ENCODE measurements at regions not wholly inside any gene's neighbourhood (a gene's known extent, or its start where the extent isn't known, plus 50 kb on each side); places are given as distances from the start of the nearest gene placed in this dataset.

- H4K91ac ChIP-seq (ENCODE audit: low read depth, low read length, poor library complexity), result no peak overlapping the region
- no peak overlapping the region for H3K4me2 ChIP-seq (ENCODE audit: insufficient read depth, low read length, poor library complexity, severe bottlenecking)
- no peaks in the 10 kb centered on the region for H3K79me1 ChIP-seq (ENCODE audit: low read depth, low read length)
- H3K9ac ChIP-seq (ENCODE audit: low read depth, low read length, poor library complexity), result no peak overlapping the region
- WGBS, 2 donors (ENCODE audit: extremely low coverage in 2 of 2, insufficient read length in 2 of 2, insufficient replicate concordance in 1 of 2), result no CpG with 5 or more reads among the region's 5 CpGs
- no peak overlapping the region for H4K8ac ChIP-seq (ENCODE audit: low read depth, low read length)
- no peak overlapping the region for H3K4ac ChIP-seq (ENCODE audit: low read length)
- H3K18ac ChIP-seq (ENCODE audit: low read length), result no peak overlapping the region
- peaks cover 0 to 2% of the 10 kb centered on the region in 2 donors for H3K4me1 ChIP-seq (ENCODE audit: control insufficient read depth in 2 of 2, insufficient read depth in 1 of 2, low read depth in 1 of 2, low read length in 2 of 2)
- H2BK120ac ChIP-seq (ENCODE audit: low read depth, low read length), result no peak overlapping the region
- no peak overlapping the region for H2AK5ac ChIP-seq (ENCODE audit: low read depth, low read length)
- DNase-seq (ENCODE audit: low spot score), result no peak
- H3K27ac ChIP-seq (replicated peaks; ENCODE audit: low read length), result no peak overlapping the region
- no peak overlapping the region for H3K23ac ChIP-seq (ENCODE audit: low read depth, low read length, poor library complexity)
- no peak overlapping the region for H2BK12ac ChIP-seq (ENCODE audit: low read length)
- no peak overlapping the region for H3K4me3 ChIP-seq (ENCODE audit: low read length in 2 of 2)
- H3K27me3 ChIP-seq (ENCODE audit: control insufficient read depth in 3 of 3, insufficient read depth in 3 of 3, low read depth in 1 of 3, low read length in 3 of 3), result no peaks in the 10 kb centered on the region
- H2AFZ ChIP-seq (ENCODE audit: low read length), result no peak overlapping the region
- H3K9me3 ChIP-seq (replicated peaks in 1 of 2; ENCODE audit: control insufficient read depth in 2 of 2, insufficient read depth in 1 of 2, low read depth in 1 of 2, low read length in 2 of 2), result no peaks in the 10 kb centered on the region
- no peak overlapping the region for H3K14ac ChIP-seq (ENCODE audit: low read length)
- H2BK5ac ChIP-seq (ENCODE audit: low read length), result no peak overlapping the region
- H2BK15ac ChIP-seq (ENCODE audit: low read length), result no peak overlapping the region
- H3K36me3 ChIP-seq (replicated peaks in 1 of 2; ENCODE audit: control insufficient read depth in 2 of 2, insufficient read depth in 2 of 2, low read length in 2 of 2), result peaks cover 0 to 2% of the 10 kb centered on the region in 2 donors
Measured at GRCh38 chr18:77554061-77554460, 304.4 kb downstream of the GALR1 start.

GRCh38 chr18:77557046-77557587, 307.5 kb downstream of the GALR1 start:
- no peak overlapping the region for H3K23ac ChIP-seq (ENCODE audit: low read depth, low read length, poor library complexity)
- no peaks in the 10 kb centered on the region for H3K9me3 ChIP-seq (replicated peaks in 1 of 2; ENCODE audit: control insufficient read depth in 2 of 2, insufficient read depth in 1 of 2, low read depth in 1 of 2, low read length in 2 of 2)
- no peak overlapping the region for H2AK5ac ChIP-seq (ENCODE audit: low read depth, low read length)
- no peak overlapping the region for H2BK15ac ChIP-seq (ENCODE audit: low read length)
- H3K4ac ChIP-seq (ENCODE audit: low read length), result no peak overlapping the region
- H2BK120ac ChIP-seq (ENCODE audit: low read depth, low read length), result no peak overlapping the region
- no peaks in the 10 kb centered on the region for H3K27me3 ChIP-seq (ENCODE audit: control insufficient read depth in 3 of 3, insufficient read depth in 3 of 3, low read depth in 1 of 3, low read length in 3 of 3)
- H2AFZ ChIP-seq (ENCODE audit: low read length), result no peak overlapping the region
- H2BK12ac ChIP-seq (ENCODE audit: low read length), result no peak overlapping the region
- DNase-seq (ENCODE audit: low spot score), result peak; percentile 54
- H3K27ac ChIP-seq (replicated peaks; ENCODE audit: low read length), result no peak overlapping the region
- no peak overlapping the region for H3K18ac ChIP-seq (ENCODE audit: low read length)
- no peak overlapping the region for H4K91ac ChIP-seq (ENCODE audit: low read depth, low read length, poor library complexity)
- peaks cover 0 to 2% of the 10 kb centered on the region in 2 donors for H3K4me1 ChIP-seq (ENCODE audit: control insufficient read depth in 2 of 2, insufficient read depth in 1 of 2, low read depth in 1 of 2, low read length in 2 of 2)
- H3K9ac ChIP-seq (ENCODE audit: low read depth, low read length, poor library complexity), result no peak overlapping the region
- H2BK5ac ChIP-seq (ENCODE audit: low read length), result no peak overlapping the region
- H3K36me3 ChIP-seq (replicated peaks in 1 of 2; ENCODE audit: control insufficient read depth in 2 of 2, insufficient read depth in 2 of 2, low read length in 2 of 2), result no peaks in the 10 kb centered on the region
- H4K8ac ChIP-seq (ENCODE audit: low read depth, low read length), result no peak overlapping the region
- no peak overlapping the region for H3K4me2 ChIP-seq (ENCODE audit: insufficient read depth, low read length, poor library complexity, severe bottlenecking)
- no CpG with 5 or more reads among the region's 7 CpGs for WGBS, 2 donors (ENCODE audit: extremely low coverage in 2 of 2, insufficient read length in 2 of 2, insufficient replicate concordance in 1 of 2)
- H3K79me1 ChIP-seq (ENCODE audit: low read depth, low read length), result no peaks in the 10 kb centered on the region
- no peak overlapping the region for H3K4me3 ChIP-seq (ENCODE audit: low read length in 2 of 2)
- no peak overlapping the region for H3K14ac ChIP-seq (ENCODE audit: low read length)

GRCh38 chr18:77559274-77559910, 309.7 kb downstream of the GALR1 start:
- no peaks in the 10 kb centered on the region for H3K79me1 ChIP-seq (ENCODE audit: low read depth, low read length)
- H2BK5ac ChIP-seq (ENCODE audit: low read length), result no peak overlapping the region
- H3K36me3 ChIP-seq (replicated peaks in 1 of 2; ENCODE audit: control insufficient read depth in 2 of 2, insufficient read depth in 2 of 2, low read length in 2 of 2), result no peaks in the 10 kb centered on the region
- H3K27ac ChIP-seq (replicated peaks; ENCODE audit: low read length), result no peak overlapping the region
- no peaks in the 10 kb centered on the region for H3K27me3 ChIP-seq (ENCODE audit: control insufficient read depth in 3 of 3, insufficient read depth in 3 of 3, low read depth in 1 of 3, low read length in 3 of 3)
- H3K18ac ChIP-seq (ENCODE audit: low read length), result no peak overlapping the region
- no peak overlapping the region for H2BK120ac ChIP-seq (ENCODE audit: low read depth, low read length)
- peaks cover 0 to 2% of the 10 kb centered on the region in 2 donors for H3K4me1 ChIP-seq (ENCODE audit: control insufficient read depth in 2 of 2, insufficient read depth in 1 of 2, low read depth in 1 of 2, low read length in 2 of 2)
- no peaks in the 10 kb centered on the region for H3K9me3 ChIP-seq (replicated peaks in 1 of 2; ENCODE audit: control insufficient read depth in 2 of 2, insufficient read depth in 1 of 2, low read depth in 1 of 2, low read length in 2 of 2)
- H2BK12ac ChIP-seq (ENCODE audit: low read length), result no peak overlapping the region
- no peak overlapping the region for H2AFZ ChIP-seq (ENCODE audit: low read length)
- no peak overlapping the region for H3K4me3 ChIP-seq (ENCODE audit: low read length in 2 of 2)
- no peak overlapping the region for H3K4ac ChIP-seq (ENCODE audit: low read length)
- no peak overlapping the region for H2AK5ac ChIP-seq (ENCODE audit: low read depth, low read length)
- no peak for DNase-seq (ENCODE audit: low spot score)
- H3K23ac ChIP-seq (ENCODE audit: low read depth, low read length, poor library complexity), result no peak overlapping the region
- H3K9ac ChIP-seq (ENCODE audit: low read depth, low read length, poor library complexity), result no peak overlapping the region
- H3K14ac ChIP-seq (ENCODE audit: low read length), result no peak overlapping the region
- no CpG with 5 or more reads among the region's 6 CpGs for WGBS, 2 donors (ENCODE audit: extremely low coverage in 2 of 2, insufficient read length in 2 of 2, insufficient replicate concordance in 1 of 2)
- no peak overlapping the region for H2BK15ac ChIP-seq (ENCODE audit: low read length)
- H4K8ac ChIP-seq (ENCODE audit: low read depth, low read length), result no peak overlapping the region
- H4K91ac ChIP-seq (ENCODE audit: low read depth, low read length, poor library complexity), result no peak overlapping the region
- H3K4me2 ChIP-seq (ENCODE audit: insufficient read depth, low read length, poor library complexity, severe bottlenecking), result no peak overlapping the region

DNA sequence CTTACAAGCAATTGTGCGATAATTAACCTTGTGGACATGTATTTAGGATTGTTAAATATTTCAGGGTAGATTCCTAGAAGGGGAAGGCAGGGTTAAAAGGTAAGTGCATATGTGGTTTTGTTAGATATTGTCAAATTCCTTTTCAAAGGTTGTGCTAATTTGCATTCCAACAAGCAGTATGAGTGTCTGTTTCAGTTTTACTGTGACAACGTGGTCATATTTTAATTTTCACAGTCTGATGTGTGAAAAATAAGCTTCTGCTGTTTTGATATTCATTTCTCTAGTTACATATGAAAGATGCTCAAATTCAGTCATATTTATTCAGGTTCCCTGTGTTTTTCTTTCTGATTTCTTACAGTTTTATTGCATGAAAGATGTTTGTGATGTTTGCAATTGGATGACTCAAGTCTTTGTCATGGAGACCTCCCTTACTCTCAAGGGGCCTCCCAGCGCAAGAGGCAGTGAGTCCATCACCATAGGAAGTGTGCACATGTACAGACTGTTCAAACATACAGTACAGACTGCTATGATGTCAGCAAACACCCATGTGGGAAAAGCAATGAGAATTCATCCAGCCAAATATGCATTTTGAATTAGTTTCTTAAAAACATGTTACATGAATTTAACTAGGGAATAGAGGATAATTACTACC, 310.8 kb downstream of the GALR1 start:
- no peak overlapping the region for H4K91ac ChIP-seq (ENCODE audit: low read depth, low read length, poor library complexity)
- no peak overlapping the region for H3K4me2 ChIP-seq (ENCODE audit: insufficient read depth, low read length, poor library complexity, severe bottlenecking)
- no peaks in the 10 kb centered on the region for H3K4me1 ChIP-seq (ENCODE audit: control insufficient read depth in 2 of 2, insufficient read depth in 1 of 2, low read depth in 1 of 2, low read length in 2 of 2)
- no peak overlapping the region for H2BK15ac ChIP-seq (ENCODE audit: low read length)
- no peak overlapping the region for H3K27ac ChIP-seq (replicated peaks; ENCODE audit: low read length)
- H2BK120ac ChIP-seq (ENCODE audit: low read depth, low read length), result no peak overlapping the region
- H2AK5ac ChIP-seq (ENCODE audit: low read depth, low read length), result no peak overlapping the region
- no peak overlapping the region for H3K4me3 ChIP-seq (ENCODE audit: low read length in 2 of 2)
- no peak overlapping the region for H2AFZ ChIP-seq (ENCODE audit: low read length)
- H3K9ac ChIP-seq (ENCODE audit: low read depth, low read length, poor library complexity), result no peak overlapping the region
- H2BK12ac ChIP-seq (ENCODE audit: low read length), result no peak overlapping the region
- no peaks in the 10 kb centered on the region for H3K9me3 ChIP-seq (replicated peaks in 1 of 2; ENCODE audit: control insufficient read depth in 2 of 2, insufficient read depth in 1 of 2, low read depth in 1 of 2, low read length in 2 of 2)
- H3K36me3 ChIP-seq (replicated peaks in 1 of 2; ENCODE audit: control insufficient read depth in 2 of 2, insufficient read depth in 2 of 2, low read length in 2 of 2), result no peaks in the 10 kb centered on the region
- no peak overlapping the region for H2BK5ac ChIP-seq (ENCODE audit: low read length)
- no peak overlapping the region for H3K23ac ChIP-seq (ENCODE audit: low read depth, low read length, poor library complexity)
- H3K27me3 ChIP-seq (ENCODE audit: control insufficient read depth in 3 of 3, insufficient read depth in 3 of 3, low read depth in 1 of 3, low read length in 3 of 3), result no peaks in the 10 kb centered on the region
- no CpG with 5 or more reads among the region's 3 CpGs for WGBS, 2 donors (ENCODE audit: extremely low coverage in 2 of 2, insufficient read length in 2 of 2, insufficient replicate concordance in 1 of 2)
- H3K18ac ChIP-seq (ENCODE audit: low read length), result no peak overlapping the region
- no peaks in the 10 kb centered on the region for H3K79me1 ChIP-seq (ENCODE audit: low read depth, low read length)
- no peak for DNase-seq (ENCODE audit: low spot score)
- H4K8ac ChIP-seq (ENCODE audit: low read depth, low read length), result no peak overlapping the region
- no peak overlapping the region for H3K4ac ChIP-seq (ENCODE audit: low read length)
- H3K14ac ChIP-seq (ENCODE audit: low read length), result no peak overlapping the region

Data from neuronal stem cell (in vitro differentiated cells).